A549 (cell line): ENCODE measurements at regions not wholly inside any gene's neighbourhood (a gene's known extent, or its start where the extent isn't known, plus 50 kb on each side); places are given as distances from the start of the nearest gene placed in this dataset.

Experiments used
- ATAC-seq, 2 experiments: fragments of 200-7000 bp in 1 of 2; fragments of >200 bp in 1 of 2; cut with Nextera tagmentation in 1 of 2; cut with Tn5 transposase in 1 of 2; 3 replicates each; pipeline versions ENCODE4 v1.8.0 to v1.9.1; 2018 to 2020; ENCODE audit warnings: mild to moderate bottlenecking in 1 of 2, moderate library complexity in 1 of 2
- CTCF ChIA-PET: fragments of 300-600 bp; sonication (Branson Sonifier 250); formaldehyde crosslinking; extraction: SDS; loops from one replicate; lab custom pipeline; 2021; ENCODE audit warnings: antibody characterized with exemption, inconsistent platforms; lab: Yijun Ruan, JAX
- POLR2A ChIA-PET: fragments of 350-600 bp; formaldehyde crosslinking; extraction: SDS; loops from one replicate; lab custom pipeline; 2021; ENCODE audit warnings: antibody characterized with exemption, inconsistent platforms; lab: Yijun Ruan, JAX
- DNase-seq, 2 experiments: peaks; one replicate each; pipeline versions ENCODE4 v3.0.0 to v3.0.0-alpha.2; 2011 to 2016; ENCODE audit warnings: low read depth in 1 of 2, low spot score in 1 of 2
- FAIRE-seq: peaks from 2 replicates; lab custom pipeline; 2011; peaks lifted over from hg19 to GRCh38; lab: Jason Lieb, UNC
- H3K27ac ChIP-seq, 2 experiments: fragments of >200 bp; sonication (Bioruptor Twin); formaldehyde crosslinking; 3 replicates each; pipeline ENCODE4 v1.5.1; 2016 to 2017
- H3K4me1 ChIP-seq: fragments of >200 bp; sonication (Bioruptor Twin); formaldehyde crosslinking; 3 replicates; pipeline ENCODE4 v1.6.1; 2016
- H3K4me2 ChIP-seq: fragments of >200 bp; sonication (Bioruptor Twin); formaldehyde crosslinking; 3 replicates; pipeline ENCODE4 v1.6.1; 2016
- H3K4me3 ChIP-seq: fragments of >200 bp; sonication (Bioruptor Twin); formaldehyde crosslinking; 3 replicates; pipeline ENCODE4 v1.5.1; 2016
- H3K9me3 ChIP-seq: fragments of >200 bp; sonication (Bioruptor Twin); formaldehyde crosslinking; 3 replicates; pipeline ENCODE4 v1.6.1; 2016
- BCL3 ChIP-seq: fragments of >200 bp; sonication (Bioruptor Twin); formaldehyde crosslinking; IDR thresholded peaks from 3 replicates; pipeline ENCODE4 v1.6.1; 2016
- BHLHE40 ChIP-seq: IDR thresholded peaks from 2 replicates; pipeline ENCODE4 v1.6.1; 2012; ENCODE audit warnings: low read depth, low read length, inconsistent platforms
- CEBPB ChIP-seq, 2 experiments: fragments of >200 bp in 1 of 2; sonication (Bioruptor Twin) in 1 of 2; formaldehyde crosslinking in 1 of 2; IDR thresholded peaks; 2 replicates each; pipeline ENCODE4 v1.6.1; 2012 to 2016
- CHD2 ChIP-seq: fragments of 150-350 bp; IDR thresholded peaks from 2 replicates; pipeline ENCODE4 v1.6.1; 2014; ENCODE audit warnings: low read length; ENCODE audit not compliant: partially characterized antibody
- E2F6 ChIP-seq: IDR thresholded peaks from 2 replicates; pipeline ENCODE4 v1.6.1; 2012; ENCODE audit warnings: low read depth, borderline replicate concordance
- EP300 ChIP-seq, 2 experiments: fragments of >200 bp; sonication (Bioruptor Twin); formaldehyde crosslinking; IDR thresholded peaks; 2 replicates in 1 of 2; 3 replicates in 1 of 2; pipeline ENCODE4 v1.6.1; 2016 to 2017
- FOSL2 ChIP-seq, 2 experiments: fragments of 450-650 bp in 1 of 2; fragments of >200 bp in 1 of 2; sonication (Bioruptor Twin) in 1 of 2; formaldehyde crosslinking; IDR thresholded peaks; 2 replicates each; pipeline versions ENCODE4 v1.5.0 to v1.6.1; 2016 to 2020; ENCODE audit warnings: mild to moderate bottlenecking in 1 of 2, moderate library complexity in 1 of 2
- HDAC2 ChIP-seq: fragments of 200-600 bp; sonication (generic); IDR thresholded peaks from 2 replicates; pipeline ENCODE4 v1.6.1; 2016
- HES2 ChIP-seq: fragments of >200 bp; sonication (Bioruptor Twin); formaldehyde crosslinking; IDR thresholded peaks from 2 replicates; pipeline ENCODE4 v1.6.1; 2016
- HEYL ChIP-seq: fragments of 250-450 bp; sonication (Bioruptor Pico); IDR thresholded peaks from 2 replicates; pipeline ENCODE4 v1.8.0; 2021; ENCODE audit warnings: mild to moderate bottlenecking, moderate library complexity
- HOXB13 ChIP-seq: fragments of 250-450 bp; sonication (Bioruptor Pico); IDR thresholded peaks from 2 replicates; pipeline ENCODE4 v1.5.0; 2020; ENCODE audit warnings: low read depth, mild to moderate bottlenecking, moderate library complexity
- HOXB5 ChIP-seq: fragments of 250-450 bp; sonication (Bioruptor Pico); IDR thresholded peaks from 2 replicates; pipeline ENCODE4 v1.5.0; 2020; ENCODE audit warnings: mild to moderate bottlenecking, moderate library complexity
- MAX ChIP-seq: IDR thresholded peaks from 2 replicates; pipeline ENCODE4 v1.6.1; 2012
- MAZ ChIP-seq: fragments of 150-350 bp; IDR thresholded peaks from 2 replicates; pipeline ENCODE4 v1.6.1; 2014; ENCODE audit warnings: antibody characterized with exemption, low read depth, low read length, borderline replicate concordance
- NPAS2 ChIP-seq: fragments of 250-450 bp; sonication (Bioruptor Pico); IDR thresholded peaks from 2 replicates; pipeline ENCODE4 v1.8.0; 2022; ENCODE audit warnings: mild to moderate bottlenecking, moderate library complexity, borderline replicate concordance
- PBX3 ChIP-seq: IDR thresholded peaks from 2 replicates; pipeline ENCODE4 v1.6.1; 2012
- PHF8 ChIP-seq: fragments of 200-600 bp; sonication (generic); IDR thresholded peaks from 2 replicates; pipeline ENCODE4 v1.6.1; 2016; ENCODE audit warnings: low read depth, mild to moderate bottlenecking, antibody characterized with exemption, moderate library complexity, borderline replicate concordance
- POLR2AphosphoS2 ChIP-seq: conservative IDR thresholded peaks from 2 replicates; pipeline ENCODE4 v1.6.1; 2012; ENCODE audit warnings: low read length, improper control_type of control experiment, inconsistent platforms
- RCOR1 ChIP-seq: fragments of 150-350 bp; IDR thresholded peaks from 2 replicates; pipeline ENCODE4 v1.6.1; 2014; ENCODE audit warnings: antibody characterized with exemption, low read length, low read depth
- RFX5 ChIP-seq: fragments of 450-650 bp; IDR thresholded peaks from 2 replicates; pipeline ENCODE4 v1.7.1; 2014; ENCODE audit warnings: antibody characterized with exemption, mild to moderate bottlenecking, moderate library complexity
- RNF2 ChIP-seq: fragments of 200-600 bp; sonication (generic); IDR thresholded peaks from 2 replicates; pipeline ENCODE4 v1.6.1; 2016; ENCODE audit warnings: low read depth, mild to moderate bottlenecking, antibody characterized with exemption, moderate library complexity, borderline replicate concordance
- TP53 ChIP-seq: fragments of 250-450 bp; sonication (Bioruptor Pico); IDR thresholded peaks from 2 replicates; pipeline ENCODE4 v1.5.0; 2021; ENCODE audit warnings: mild to moderate bottlenecking, moderate library complexity
- ZC3H11A ChIP-seq: fragments of 450-650 bp; IDR thresholded peaks from 2 replicates; pipeline ENCODE4 v1.6.1; 2014; ENCODE audit warnings: antibody characterized with exemption, mild to moderate bottlenecking
- WGBS: methylation state at CpG from one replicate; pipeline ENCODE4 v1.1.6; 2017; ENCODE audit errors: missing lambda C conversion rate; 5-methylcytosine and 5-hydroxymethylcytosine counted together

GRCh38 chr4:124266721-124267120 is 445.8 kb downstream of the ANKRD50 start:
- TF ChIP-seq CHD2 (no peak), RCOR1 (no peak), E2F6 (no peak), HOXB5 (CRISPR knock-in tag) (no peak), PBX3 (no peak), FOSL2 (IDR thresholded peaks at IDR 0.05) (no peak), FOSL2 (CRISPR knock-in tag; IDR thresholded peaks at IDR 0.05) (no peak), NPAS2 (CRISPR knock-in tag) (no peak), TP53 (CRISPR knock-in tag) (no peak), BCL3 (no peak), HEYL (no peak), BHLHE40 (no peak), POLR2AphosphoS2 (no peak), HDAC2 (no peak), EP300 (IDR thresholded peaks at IDR 0.05) (no peak)
- DNase-seq (no peak), ATAC-seq (no peak), FAIRE-seq (no peak)
- Histone ChIP-seq H3K4me2 (no peak overlapping the region), H3K4me3 (no peak overlapping the region), H3K4me1 (no peaks in the 10 kb centered on the region), H3K27ac (no peak overlapping the region), H3K9me3 (no peaks in the 10 kb centered on the region)
- CTCF ChIA-PET, result no interaction called here
- POLR2A ChIA-PET, result no interaction called here
- 18% methylated on average over 3 of the region's 3 CpGs for WGBS

GRCh38 chr4:124276461-124276860 is 436.1 kb downstream of the ANKRD50 start:
- CTCF ChIA-PET, result no interaction called here
- Histone ChIP-seq H3K4me2 (no peak overlapping the region), H3K4me3 (no peak overlapping the region), H3K9me3 (no peaks in the 10 kb centered on the region), H3K27ac (no peak overlapping the region), H3K4me1 (no peaks in the 10 kb centered on the region)
- no peak for DNase-seq
- ATAC-seq, result no peak
- no peak for FAIRE-seq
- no peak for TF ChIP-seq MAZ
- TF ChIP-seq NPAS2 (CRISPR knock-in tag), result no peak
- no peak for TF ChIP-seq RFX5
- no peak for TF ChIP-seq ZC3H11A
- no peak for TF ChIP-seq HOXB13 (CRISPR knock-in tag)
- TF ChIP-seq PHF8, result no peak
- TF ChIP-seq HES2, result no peak
- no peak for TF ChIP-seq MAX
- no peak for TF ChIP-seq CEBPB (IDR thresholded peaks at IDR 0.05)
- no peak for TF ChIP-seq RNF2
- no peak for TF ChIP-seq PBX3
- TF ChIP-seq, all 56 proteins: peak for 0
- POLR2A ChIA-PET, result no interaction called here
